ENCODE measurements at regions not wholly inside any gene's neighbourhood (a gene's known extent, or its start where the extent isn't known, plus 50 kb on each side); places are given as distances from the start of the nearest gene placed in this dataset.

- Mint-ChIP-seq H3K4me1 (no peaks in the 10 kb centered on the region), H3K4me3 (no peak overlapping the region), H3K27ac (no peak overlapping the region), H3K9me3 (ENCODE audit: insufficient read depth) (no peaks in the 10 kb centered on the region), H3K27me3 (peaks cover 5% of the 10 kb centered on the region)
- no peak overlapping the region for H3K4me3 ChIP-seq (ENCODE audit: control extremely low read depth in 1 of 5, extremely low read depth in 1 of 5, insufficient read depth in 1 of 5, low read depth in 2 of 5, low read length in 4 of 5)
- H3K27me3 ChIP-seq (replicated peaks in 1 of 4; ENCODE audit: control extremely low read depth in 1 of 4, control insufficient read depth in 3 of 4, insufficient read depth in 4 of 4, low read length in 3 of 4): no peaks in the 10 kb centered on the region
- WGBS (ENCODE audit: insufficient coverage): no CpG with 5 or more reads among the region's 1 CpG
- no peak overlapping the region for H3K9ac ChIP-seq (ENCODE audit: low read length)
- CTCF ChIA-PET: interaction anchor here (2.2 kb wide), 1 partner anchor 1509 kb away, joined by 6 read pairs; no protein-coding TSS in a partner anchor
- no peak overlapping the region for H3K27ac ChIP-seq (ENCODE audit: low read length in 2 of 2)
- no peak overlapping the region for H3K4me2 ChIP-seq (replicated peaks; ENCODE audit: low read depth, low read length, poor library complexity, severe bottlenecking)
- no peak for TF ChIP-seq CTCF (IDR thresholded peaks at IDR 0.05)
- no peak for TF ChIP-seq EZH2 (IDR thresholded peaks at IDR 0.05; ENCODE audit: borderline replicate concordance, insufficient read depth, low read depth, low read length, poor library complexity, severe bottlenecking)
- no peaks in the 10 kb centered on the region for H3K79me2 ChIP-seq (ENCODE audit: control insufficient read depth, insufficient read depth, low read length)
- no peak overlapping the region for H2AFZ ChIP-seq (ENCODE audit: insufficient read depth, low read depth, low read length, poor library complexity, severe bottlenecking)
- no peak for ATAC-seq (ENCODE audit: low read depth)
- no peaks in the 10 kb centered on the region for H3K4me1 ChIP-seq (ENCODE audit: control insufficient read depth in 2 of 2, insufficient read depth in 2 of 2, low read length in 2 of 2)
- intact Hi-C loops (cut with micrococcal nuclease): no loop called here
- POLR2A ChIA-PET: no interaction called here
- H4K20me1 ChIP-seq (ENCODE audit: control insufficient read depth, insufficient read depth, low read length, poor library complexity, severe bottlenecking): no peaks in the 10 kb centered on the region
- H3K9me3 ChIP-seq (ENCODE audit: control extremely low read depth in 1 of 3, control insufficient read depth in 2 of 3, insufficient read depth in 1 of 3, low read length in 2 of 3): no peaks in the 10 kb centered on the region
- H3K36me3 ChIP-seq (replicated peaks in 1 of 2; ENCODE audit: control extremely low read depth in 1 of 2, control insufficient read depth in 1 of 2, extremely low read depth in 1 of 2, insufficient read depth in 2 of 2, low read length in 1 of 2): no peaks in the 10 kb centered on the region
- DNase-seq: no peak
These were observed 154.7 kb upstream of the KCNMB2 start for GRCh38 chr3:178381555-178381954.

- H3K9ac ChIP-seq (ENCODE audit: low read length): no peak overlapping the region
- H3K4me1 ChIP-seq (ENCODE audit: control insufficient read depth in 2 of 2, insufficient read depth in 2 of 2, low read length in 2 of 2): no peaks in the 10 kb centered on the region
- POLR2A ChIA-PET: no interaction called here
- H3K4me1 Mint-ChIP-seq: no peaks in the 10 kb centered on the region
- TF ChIP-seq EZH2 (IDR thresholded peaks at IDR 0.05; ENCODE audit: borderline replicate concordance, insufficient read depth, low read depth, low read length, poor library complexity, severe bottlenecking): no peak
- TF ChIP-seq CTCF (IDR thresholded peaks at IDR 0.05): no peak
- WGBS (ENCODE audit: insufficient coverage): no CpG with 5 or more reads among the region's 1 CpG
- no peaks in the 10 kb centered on the region for H4K20me1 ChIP-seq (ENCODE audit: control insufficient read depth, insufficient read depth, low read length, poor library complexity, severe bottlenecking)
- ATAC-seq (ENCODE audit: low read depth): no peak
- H3K27me3 ChIP-seq (replicated peaks in 1 of 4; ENCODE audit: control extremely low read depth in 1 of 4, control insufficient read depth in 3 of 4, insufficient read depth in 4 of 4, low read length in 3 of 4): no peaks in the 10 kb centered on the region
- no peak overlapping the region for H2AFZ ChIP-seq (ENCODE audit: insufficient read depth, low read depth, low read length, poor library complexity, severe bottlenecking)
- H3K4me2 ChIP-seq (replicated peaks; ENCODE audit: low read depth, low read length, poor library complexity, severe bottlenecking): no peak overlapping the region
- H3K79me2 ChIP-seq (ENCODE audit: control insufficient read depth, insufficient read depth, low read length): no peaks in the 10 kb centered on the region
- no peak overlapping the region for H3K4me3 Mint-ChIP-seq
- CTCF ChIA-PET: interaction anchor here (2.2 kb wide), 1 partner anchor 1509 kb away, joined by 6 read pairs; no protein-coding TSS in a partner anchor
- DNase-seq: no peak
- H3K36me3 ChIP-seq (replicated peaks in 1 of 2; ENCODE audit: control extremely low read depth in 1 of 2, control insufficient read depth in 1 of 2, extremely low read depth in 1 of 2, insufficient read depth in 2 of 2, low read length in 1 of 2): no peaks in the 10 kb centered on the region
- H3K9me3 Mint-ChIP-seq (ENCODE audit: insufficient read depth): no peaks in the 10 kb centered on the region
- no peak overlapping the region for H3K27ac ChIP-seq (ENCODE audit: low read length in 2 of 2)
- intact Hi-C loops (cut with micrococcal nuclease): no loop called here
- no peak overlapping the region for H3K4me3 ChIP-seq (ENCODE audit: control extremely low read depth in 1 of 5, extremely low read depth in 1 of 5, insufficient read depth in 1 of 5, low read depth in 2 of 5, low read length in 4 of 5)
- peaks cover 5% of the 10 kb centered on the region for H3K27me3 Mint-ChIP-seq
- H3K27ac Mint-ChIP-seq: no peak overlapping the region
- H3K9me3 ChIP-seq (ENCODE audit: control extremely low read depth in 1 of 3, control insufficient read depth in 2 of 3, insufficient read depth in 1 of 3, low read length in 2 of 3): no peaks in the 10 kb centered on the region
These were observed 154.2 kb upstream of the KCNMB2 start for GRCh38 chr3:178381971-178382448.
